ENCODE measurements at regions not wholly inside any gene's neighbourhood (a gene's known extent, or its start where the extent isn't known, plus 50 kb on each side); places are given as distances from the start of the nearest gene placed in this dataset.

GRCh38 chr1:61552630-61553305 lies 172.2 kb downstream of the TM2D1 start:
- FAIRE-seq: no peak
- in situ Hi-C loops (cut with HindIII; ENCODE audit: extremely low pct_ligation_motif_present, low pct_unique_long_range_greater_than_20kb): no loop called here
- no peak for TF ChIP-seq PITX1 (CRISPR knock-in tag; IDR thresholded peaks at IDR 0.05)
- no peak for TF ChIP-seq ISX (CRISPR knock-in tag; conservative IDR thresholded peaks at IDR 0.05)
- no peak for TF ChIP-seq ZNF713 (CRISPR knock-in tag; IDR thresholded peaks at IDR 0.05)
- TF ChIP-seq RERE (CRISPR knock-in tag; IDR thresholded peaks at IDR 0.05; ENCODE audit: low read depth): no peak
- TF ChIP-seq TOPORS (CRISPR knock-in tag; IDR thresholded peaks at IDR 0.05): no peak
- no peak for TF ChIP-seq ARHGAP35 (CRISPR knock-in tag; IDR thresholded peaks at IDR 0.05; ENCODE audit: borderline replicate concordance)
- TF ChIP-seq ZFP62 (CRISPR knock-in tag; IDR thresholded peaks at IDR 0.05): no peak
- TF ChIP-seq SRSF1 (optimal IDR thresholded peaks at IDR 0.05; ENCODE audit: low read depth, low read length): no peak
- no peak for TF ChIP-seq ZSCAN30 (CRISPR knock-in tag; IDR thresholded peaks at IDR 0.05)
- TF ChIP-seq ZBED4 (CRISPR knock-in tag; IDR thresholded peaks at IDR 0.05; ENCODE audit: borderline replicate concordance): no peak
- POLR2A ChIA-PET: no interaction called here
- 20% methylated on average over 4 of the region's 4 CpGs for WGBS (ENCODE audit: low lambda C conversion rate)
- Histone ChIP-seq H3K9me3 (ENCODE audit: low read length) (no peaks in the 10 kb centered on the region), H3K79me2 (ENCODE audit: insufficient read depth, low read length) (no peaks in the 10 kb centered on the region), H4K20me1 (ENCODE audit: insufficient read depth, low read length) (no peaks in the 10 kb centered on the region), H3K9ac (ENCODE audit: insufficient read depth, low read depth, low read length) (no peak overlapping the region), H3K4me1 (ENCODE audit: insufficient read depth, low read length) (no peaks in the 10 kb centered on the region; the same call in 1 of the 2 replicates), H3K4me3 (replicated peaks in 1 of 3; ENCODE audit: insufficient read depth in 1 of 3, low read depth in 2 of 3, low read length in 3 of 3) (no peak overlapping the region), H3K27ac (ENCODE audit: extremely low read length, insufficient read depth, low read length) (no peak overlapping the region), H3K4me2 (ENCODE audit: low read depth, low read length) (no peak overlapping the region), H3K27me3 (ENCODE audit: control insufficient read depth in 1 of 2, insufficient read depth in 2 of 2, low read length in 2 of 2) (no peaks in the 10 kb centered on the region; a peak in 2 of 5 replicates), H3K36me3 (replicated peaks in 1 of 2; ENCODE audit: control insufficient read depth in 1 of 2, insufficient read depth in 2 of 2, low read length in 2 of 2) (no peaks in the 10 kb centered on the region), H2AFZ (ENCODE audit: low read length) (no peak overlapping the region)
- ATAC-seq: no peak
- no peak for DNase-seq (ENCODE audit: low spot score)
- BruUV-seq (replicated peaks): no TSS peak
- intact Hi-C loops (cut with micrococcal nuclease; ENCODE audit: unreplicated experiment): no loop called here
- CTCF ChIA-PET (ENCODE audit: low intra/inter-chr PET ratio, low total read pairs): no interaction called here

Data from HepG2 (cell line).